HG02678 (cell line): ENCODE measurements at regions not wholly inside any gene's neighbourhood (a gene's known extent, or its start where the extent isn't known, plus 50 kb on each side); places are given as distances from the start of the nearest gene placed in this dataset.
"Not testable (repeated sequence)": the region's sequence is repeated elsewhere in the genome, so short reads cannot be mapped to it uniquely, and the experiment has no call there.

ENCODE experiments used
- ATAC-seq: cut with Tn5 transposase; IDR thresholded peaks from one replicate; pipeline ENCODE4 v1.9.1; 2021; ENCODE audit warnings: mild to moderate bottlenecking, moderate library complexity; ENCODE audit not compliant: unreplicated experiment

GRCh38 chr11:12585861-12586260 lies 88.4 kb upstream of the TEAD1 start:
- no peak for ATAC-seq

DNA sequence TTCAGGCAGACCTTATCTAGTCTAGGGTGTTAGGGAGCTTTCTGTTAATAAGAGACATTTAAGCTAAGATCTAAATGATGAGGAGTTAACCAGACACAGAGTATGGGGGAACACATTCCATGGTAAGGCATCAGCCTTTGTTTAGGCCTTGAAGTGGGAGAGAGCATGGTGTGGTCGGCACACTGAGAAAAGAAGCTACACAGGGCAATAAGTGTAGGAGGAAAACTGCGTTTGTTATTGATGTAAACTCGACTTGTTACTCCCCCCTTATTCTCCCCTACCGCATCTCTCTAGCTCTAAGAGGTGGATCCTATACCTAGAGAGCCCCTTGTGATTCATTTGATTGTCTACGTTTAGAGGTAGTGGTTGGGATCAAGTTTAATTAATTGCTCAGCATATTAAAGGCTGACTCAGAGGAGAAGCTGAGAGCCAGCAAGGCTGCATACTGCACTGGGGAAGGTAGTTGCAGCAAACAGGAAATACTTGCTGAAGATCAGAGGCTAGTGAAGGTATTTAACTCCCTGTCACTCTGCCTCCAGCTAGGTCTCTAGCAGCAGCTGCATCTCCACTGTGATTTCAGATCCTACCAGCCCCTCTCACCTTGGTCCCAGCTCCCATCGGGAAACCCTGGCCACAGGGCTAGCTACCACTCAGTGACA lies 86.8 kb upstream of the TEAD1 start:
- no peak for ATAC-seq

DNA sequence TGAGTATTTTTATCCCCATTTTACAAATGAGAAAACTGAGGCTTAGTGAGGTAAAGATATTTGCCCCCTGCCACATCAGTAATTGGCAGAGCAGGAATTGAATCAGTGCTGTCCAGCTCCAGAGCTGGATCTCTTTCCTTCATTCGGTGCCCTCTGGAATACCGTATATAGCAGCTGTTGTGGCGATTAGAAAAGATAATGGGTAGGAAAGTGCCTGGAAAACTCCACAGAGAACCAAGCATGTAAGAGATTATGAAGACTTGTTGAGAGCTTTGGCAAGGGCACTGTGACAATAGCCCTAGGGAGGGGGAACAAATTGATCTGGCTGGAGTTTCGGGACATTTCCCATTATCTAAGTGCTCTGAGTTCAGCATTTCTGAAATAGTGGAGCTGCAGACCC lies 82.5 kb upstream of the TEAD1 start:
- ATAC-seq, result no peak

GRCh38 chr11:12592283-12592682 lies 81.9 kb upstream of the TEAD1 start:
- no peak for ATAC-seq

DNA sequence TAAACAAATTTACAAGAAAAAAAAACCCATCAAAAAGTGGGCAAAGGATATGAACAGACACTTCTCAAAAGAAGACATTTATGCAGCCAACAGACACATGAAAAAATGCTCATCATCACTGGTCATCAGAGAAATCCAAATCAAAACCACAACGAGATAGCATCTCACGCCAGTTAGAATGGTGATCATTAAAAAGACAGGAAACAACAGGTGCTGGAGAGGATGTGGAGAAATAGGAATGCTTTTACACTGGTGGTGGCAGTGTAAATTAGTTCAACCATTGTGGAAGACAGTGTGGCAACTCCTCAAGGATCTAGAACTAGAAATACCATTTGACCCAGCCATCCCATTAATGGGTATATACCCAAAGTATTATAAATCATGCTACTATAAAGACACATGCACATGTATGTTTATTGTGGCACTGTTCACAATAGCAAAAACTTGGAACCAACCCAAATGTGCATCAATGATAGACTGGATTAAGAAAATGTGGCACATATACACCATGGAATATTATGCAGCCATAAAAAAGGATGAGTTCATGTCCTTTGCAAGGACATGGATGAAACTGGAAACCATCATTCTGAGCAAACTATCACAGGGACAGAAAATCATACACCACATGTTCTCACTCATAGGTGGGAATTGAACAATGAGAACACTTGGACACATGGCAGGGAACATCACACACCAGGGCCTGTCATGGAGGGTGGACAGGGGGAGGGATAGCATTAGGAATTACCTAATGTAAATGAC lies 79.0 kb upstream of the TEAD1 start:
- ATAC-seq, result not testable (repeated sequence)

DNA sequence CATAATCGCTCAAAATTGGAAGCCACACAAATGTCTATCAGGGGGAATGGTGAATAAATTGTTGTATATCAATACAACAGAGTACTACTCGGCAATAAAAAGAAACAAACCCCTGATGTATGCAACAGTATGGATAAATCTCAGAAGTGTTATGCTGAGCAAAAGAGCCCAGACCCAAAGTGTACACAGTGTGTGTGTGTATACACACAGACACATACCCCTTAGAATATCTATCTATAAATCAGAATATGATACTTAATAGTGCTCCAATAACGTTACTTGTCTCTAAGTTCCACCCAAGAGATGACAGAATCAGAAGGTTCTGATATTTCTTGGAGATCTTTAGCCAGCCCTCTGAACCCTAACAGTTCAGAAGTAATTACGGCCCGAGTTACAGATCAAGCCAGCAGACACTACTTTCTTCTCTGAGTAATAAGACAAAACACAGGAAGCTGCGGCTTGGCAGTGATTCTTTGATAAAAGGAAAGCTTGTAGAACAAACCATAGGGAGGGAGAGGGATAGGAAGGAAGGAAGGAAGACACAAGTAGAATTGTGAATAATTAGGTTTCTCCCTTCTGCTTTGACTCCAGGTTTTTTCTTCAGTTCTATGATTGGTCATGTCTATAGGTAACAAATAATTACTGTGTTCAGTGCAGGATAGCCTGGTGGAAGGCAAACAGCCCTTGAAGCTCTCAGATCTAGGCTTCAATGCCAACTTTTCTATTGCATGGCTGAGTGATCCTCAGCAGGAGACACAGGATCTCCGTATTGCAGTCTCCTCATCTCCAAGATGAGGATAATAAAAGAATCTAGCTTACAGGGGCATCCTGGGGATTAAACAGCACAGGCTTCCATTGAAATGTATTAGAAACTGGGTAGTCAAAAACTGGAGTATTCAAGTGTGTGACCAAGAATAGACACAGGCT lies 75.6 kb upstream of the TEAD1 start:
- no peak for ATAC-seq

DNA sequence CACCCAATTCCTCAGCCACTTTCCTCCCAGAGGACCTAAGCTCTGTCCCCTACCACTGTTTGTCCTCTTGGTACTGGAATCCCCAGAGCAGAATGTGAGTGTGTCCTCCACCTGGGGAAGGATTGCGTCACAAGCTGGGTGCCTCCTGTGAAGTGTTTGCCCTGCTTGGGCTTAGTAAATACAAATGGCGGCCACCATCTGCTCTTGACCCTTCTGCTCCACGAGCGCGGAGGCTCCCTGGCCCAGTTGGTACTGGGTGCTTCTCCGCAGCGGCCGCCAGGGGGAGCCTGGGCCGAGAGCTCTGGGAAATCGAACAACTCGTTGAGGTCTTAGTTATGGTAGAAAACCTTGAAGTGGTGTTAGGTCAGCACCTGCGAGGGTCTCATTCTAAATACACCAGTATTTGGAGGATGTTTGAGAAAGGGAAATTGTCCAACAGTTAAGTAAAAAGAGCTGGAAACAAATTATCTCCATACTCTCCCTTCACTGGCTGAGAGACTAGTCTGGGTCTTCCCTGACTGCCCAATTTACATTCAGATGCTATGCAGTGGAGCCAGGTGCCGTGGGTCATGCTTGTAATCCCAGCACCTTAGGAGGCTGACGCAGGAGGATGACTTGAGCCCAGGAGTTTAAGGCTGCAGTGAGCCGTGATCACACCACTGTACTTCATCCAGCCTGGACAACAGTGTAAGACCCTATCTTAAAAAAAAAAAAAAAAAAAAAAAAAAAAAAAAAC lies 74.6 kb upstream of the TEAD1 start:
- peak; percentile 78 for ATAC-seq

GRCh38 chr11:12600829-12601228 lies 73.4 kb upstream of the TEAD1 start:
- ATAC-seq, result no peak

DNA sequence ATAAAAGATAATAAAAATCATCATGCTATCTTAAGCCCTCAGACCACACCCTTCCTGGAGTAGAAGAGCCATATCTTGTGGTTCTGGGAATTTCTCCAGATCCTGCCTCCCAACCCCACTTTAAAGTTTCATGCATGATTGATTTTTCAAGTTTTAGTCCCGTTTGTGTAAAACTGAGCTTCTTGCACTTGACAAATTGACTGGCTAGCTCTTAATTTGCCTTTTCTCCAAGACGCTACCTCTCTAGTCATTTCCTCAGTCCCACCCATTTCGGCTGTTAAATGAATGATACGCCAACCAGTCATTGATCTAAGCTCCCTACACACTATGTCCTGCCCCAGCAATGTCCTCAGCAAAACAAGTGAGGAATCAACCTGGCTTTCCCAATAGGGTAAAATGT lies 71.8 kb upstream of the TEAD1 start:
- ATAC-seq, result no peak

DNA sequence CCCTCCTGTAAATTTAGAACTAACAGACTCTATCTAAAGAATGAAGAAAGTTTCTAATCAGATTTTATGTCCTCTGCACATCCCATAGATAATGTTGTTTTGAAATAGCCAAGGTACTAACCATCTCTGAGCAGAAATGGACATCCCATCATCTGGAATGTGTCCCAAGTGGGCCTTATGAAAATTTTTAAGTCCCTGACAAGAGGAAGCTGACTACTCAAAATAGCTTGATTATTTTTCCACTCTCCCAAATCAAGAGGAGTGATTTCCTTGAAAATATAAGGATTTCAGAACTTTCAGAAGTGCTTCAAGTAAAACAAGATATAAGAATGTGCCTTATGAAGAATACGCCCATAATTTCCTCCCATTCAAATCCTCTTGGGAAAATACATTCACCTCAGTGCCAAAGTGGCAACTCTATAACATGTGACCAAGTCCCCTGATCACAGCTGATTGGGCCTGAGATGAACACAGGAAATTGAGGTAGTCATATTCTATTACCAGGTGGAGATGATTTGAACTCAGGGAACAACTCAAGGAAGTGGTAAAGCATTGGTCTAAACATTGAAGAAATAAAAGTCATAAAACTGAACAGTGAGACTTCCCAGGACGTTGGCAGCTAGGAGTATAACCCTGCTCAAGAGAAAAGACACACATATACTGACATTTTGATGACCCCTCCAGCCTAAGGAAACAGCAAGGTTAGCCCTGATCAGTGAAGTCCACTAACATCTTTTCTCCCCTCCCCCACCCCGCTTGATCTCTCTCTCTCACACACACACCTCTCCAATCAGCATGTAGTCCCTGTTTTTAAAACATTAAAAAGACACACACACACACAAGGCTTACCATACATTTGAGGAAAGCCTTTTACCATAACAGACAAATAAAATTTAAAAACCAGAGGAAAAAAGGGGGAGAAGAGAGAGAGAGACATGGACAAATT lies 70.8 kb upstream of the TEAD1 start:
- ATAC-seq, result no peak

DNA sequence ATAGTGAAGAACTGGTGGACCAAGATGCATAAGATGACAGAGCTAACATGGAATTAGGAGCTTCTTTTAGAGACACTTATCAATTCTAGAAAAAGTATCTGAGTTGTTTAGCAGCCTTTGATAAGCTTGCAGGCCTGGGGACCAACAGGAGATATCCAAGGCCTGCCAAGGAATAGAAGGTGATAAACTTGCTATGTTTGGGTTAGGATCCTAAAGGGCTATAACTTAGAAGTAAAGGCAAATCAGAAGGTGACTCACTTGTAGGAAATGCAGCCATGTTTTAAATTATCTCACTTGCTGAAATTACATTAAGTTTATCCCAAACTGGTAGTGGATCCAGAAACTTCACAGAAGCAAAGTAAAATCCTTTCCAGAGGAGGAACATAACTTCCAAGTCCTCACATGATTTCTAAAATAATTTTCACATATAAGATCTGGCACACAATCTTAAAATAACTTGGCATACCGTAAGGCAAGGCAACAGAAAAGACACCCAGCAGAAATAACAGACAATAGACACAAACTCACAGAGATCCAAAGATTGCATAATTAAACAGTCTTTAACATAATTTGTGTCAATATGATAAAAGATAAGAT lies 69.6 kb upstream of the TEAD1 start:
- ATAC-seq, result no peak

DNA sequence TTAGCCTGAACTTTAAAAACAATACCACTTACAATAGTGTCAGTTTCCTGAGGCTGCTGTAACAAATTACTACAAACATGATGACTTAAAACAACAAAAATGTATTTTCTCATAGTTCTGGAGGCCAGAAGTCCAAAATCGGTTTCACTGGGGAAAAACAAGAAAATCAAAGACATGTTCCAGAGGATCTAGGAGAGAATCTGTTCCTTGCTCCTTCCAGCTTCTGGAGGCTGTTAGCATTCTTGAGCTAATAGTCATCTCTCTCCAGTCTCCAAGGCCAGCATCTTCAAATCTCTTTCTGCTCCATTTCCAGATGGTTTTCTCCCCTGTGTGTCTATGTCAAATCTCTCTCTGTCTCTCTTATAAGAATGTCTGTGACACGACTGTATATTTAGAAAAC lies 67.6 kb upstream of the TEAD1 start:
- ATAC-seq, result no peak

DNA sequence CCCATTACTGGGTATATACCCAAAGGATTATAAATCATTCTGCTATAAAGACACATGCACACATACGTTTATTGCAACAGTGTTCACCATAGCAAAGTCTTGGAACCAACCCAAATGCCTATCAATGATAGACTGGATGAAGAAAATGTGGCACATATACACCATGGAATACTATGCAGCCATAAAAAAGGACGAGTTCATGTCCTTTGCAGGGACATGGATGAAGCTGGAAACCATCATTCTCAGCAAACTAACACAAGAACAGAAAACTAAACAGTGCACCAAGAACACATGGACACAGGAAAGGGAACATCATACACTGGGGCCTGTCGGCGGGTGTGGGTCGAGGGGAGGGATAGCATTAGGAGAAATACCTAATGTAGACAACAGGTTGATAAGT lies 65.5 kb upstream of the TEAD1 start:
- not testable (repeated sequence) for ATAC-seq

GRCh38 chr11:12611352-12611751 lies 62.9 kb upstream of the TEAD1 start:
- no peak for ATAC-seq

DNA sequence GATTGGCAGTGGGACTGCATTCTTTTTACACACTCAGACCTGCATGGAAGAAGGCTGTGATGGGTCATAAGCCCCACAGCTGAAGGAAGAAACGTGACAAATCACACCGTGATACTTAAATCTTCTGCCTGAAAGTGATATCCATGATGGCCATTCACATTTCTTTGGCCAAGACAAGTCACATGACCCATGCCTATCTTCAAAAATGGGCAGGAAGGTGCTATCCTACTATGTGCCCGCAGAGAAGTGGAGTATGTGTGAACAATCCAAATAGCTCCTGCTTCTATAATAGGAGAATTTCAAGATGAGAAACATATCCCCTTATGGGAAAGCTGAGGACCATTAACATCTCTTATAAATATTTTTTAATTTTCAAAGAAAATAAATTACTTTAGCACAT lies 56.6 kb upstream of the TEAD1 start:
- no peak for ATAC-seq

- ATAC-seq, result no peak
Observed at GRCh38 chr11:12618743-12619540, 55.3 kb upstream of the TEAD1 start.

DNA sequence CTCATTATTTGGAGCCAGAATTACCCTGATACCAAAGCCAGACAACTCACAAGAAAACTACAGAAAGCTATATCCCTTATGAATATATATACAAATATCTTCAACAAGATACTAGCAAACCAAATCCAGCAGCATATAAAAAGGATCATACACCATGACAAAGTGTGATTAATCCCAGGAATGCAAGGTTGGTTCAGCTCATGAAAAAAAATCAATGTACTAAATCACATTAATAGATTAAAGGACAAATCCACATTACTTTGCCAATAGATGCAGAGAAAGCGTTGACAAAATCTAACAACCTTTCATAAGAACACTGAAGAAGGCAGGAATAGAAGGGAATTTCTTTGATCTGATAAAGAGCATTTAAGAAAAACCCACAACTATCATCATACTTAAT lies 50.4 kb upstream of the TEAD1 start:
- ATAC-seq, result no peak
